GM19452 (cell line): ENCODE measurements at regions not wholly inside any gene's neighbourhood (a gene's known extent, or its start where the extent isn't known, plus 50 kb on each side); places are given as distances from the start of the nearest gene placed in this dataset.

Experiments
- ATAC-seq: cut with Tn5 transposase; IDR thresholded peaks from one replicate; pipeline ENCODE4 v1.9.1; 2021; ENCODE audit not compliant: unreplicated experiment

- ATAC-seq = no peak
These were observed 352.5 kb upstream of the NBEA start for GRCh38 chr13:34589581-34589980.

- ATAC-seq = no peak
These were observed 350.9 kb upstream of the NBEA start for GRCh38 chr13:34591129-34591528.

- ATAC-seq = no peak
These were observed 350.1 kb upstream of the NBEA start for GRCh38 chr13:34591900-34592529.

GRCh38 chr13:34593658-34594057, 348.4 kb upstream of the NBEA start:
- ATAC-seq = no peak

- no peak for ATAC-seq
These were observed 347.6 kb upstream of the NBEA start for GRCh38 chr13:34594507-34594906.

GRCh38 chr13:34608331-34608730, 333.7 kb upstream of the NBEA start:
- no peak for ATAC-seq

- ATAC-seq = no peak
These were observed 330.4 kb upstream of the NBEA start for GRCh38 chr13:34611671-34612070.

GRCh38 chr13:34617473-34618083, 324.5 kb upstream of the NBEA start:
- no peak for ATAC-seq

GRCh38 chr13:34618654-34619053, 323.4 kb upstream of the NBEA start:
- ATAC-seq = no peak

- no peak for ATAC-seq
These were observed 322.7 kb upstream of the NBEA start for GRCh38 chr13:34619326-34619725.

- no peak for ATAC-seq
These were observed 321.8 kb upstream of the NBEA start for GRCh38 chr13:34620074-34620850.

GRCh38 chr13:34620862-34621261, 321.2 kb upstream of the NBEA start:
- no peak for ATAC-seq

- no peak for ATAC-seq
These were observed 318.7 kb upstream of the NBEA start for GRCh38 chr13:34623331-34623730.

- ATAC-seq = no peak
These were observed 314.4 kb upstream of the NBEA start for GRCh38 chr13:34627509-34628208.

- no peak for ATAC-seq
These were observed 313.8 kb upstream of the NBEA start for GRCh38 chr13:34628209-34628682.

- no peak for ATAC-seq
These were observed 307.6 kb upstream of the NBEA start for GRCh38 chr13:34634448-34634847.

- ATAC-seq = no peak
These were observed 304.9 kb upstream of the NBEA start for GRCh38 chr13:34637138-34637537.

- no peak for ATAC-seq
These were observed 304.4 kb upstream of the NBEA start for GRCh38 chr13:34637636-34638035.

- no peak for ATAC-seq
These were observed 303.2 kb upstream of the NBEA start for GRCh38 chr13:34638897-34639296.

GRCh38 chr13:34640179-34640992, 301.7 kb upstream of the NBEA start:
- no peak for ATAC-seq

GRCh38 chr13:34640993-34641330, 301.1 kb upstream of the NBEA start:
- ATAC-seq = no peak
